ENCODE measurements at regions not wholly inside any gene's neighbourhood (a gene's known extent, or its start where the extent isn't known, plus 50 kb on each side); places are given as distances from the start of the nearest gene placed in this dataset.

GRCh38 chr1:59156051-59156450 is 140.8 kb upstream of the FGGY start:
- no peak for TF ChIP-seq CTCF (IDR thresholded peaks at IDR 0.05)
- TF ChIP-seq REST (IDR thresholded peaks at IDR 0.05; ENCODE audit: insufficient read depth in 1 of 2, low read depth in 2 of 2, low read length in 1 of 2): no peak
- no peak for TF ChIP-seq POLR2AphosphoS5 (IDR thresholded peaks at IDR 0.05; ENCODE audit: low read depth, low read length)
- TF ChIP-seq TCF7L2 (IDR thresholded peaks at IDR 0.05; ENCODE audit: low read depth, low read length): no peak
- TF ChIP-seq SIN3A (IDR thresholded peaks at IDR 0.05; ENCODE audit: borderline replicate concordance, insufficient read depth, low read depth, low read length): no peak
